ENCODE measurements at regions not wholly inside any gene's neighbourhood (a gene's known extent, or its start where the extent isn't known, plus 50 kb on each side); places are given as distances from the start of the nearest gene placed in this dataset.

DNA sequence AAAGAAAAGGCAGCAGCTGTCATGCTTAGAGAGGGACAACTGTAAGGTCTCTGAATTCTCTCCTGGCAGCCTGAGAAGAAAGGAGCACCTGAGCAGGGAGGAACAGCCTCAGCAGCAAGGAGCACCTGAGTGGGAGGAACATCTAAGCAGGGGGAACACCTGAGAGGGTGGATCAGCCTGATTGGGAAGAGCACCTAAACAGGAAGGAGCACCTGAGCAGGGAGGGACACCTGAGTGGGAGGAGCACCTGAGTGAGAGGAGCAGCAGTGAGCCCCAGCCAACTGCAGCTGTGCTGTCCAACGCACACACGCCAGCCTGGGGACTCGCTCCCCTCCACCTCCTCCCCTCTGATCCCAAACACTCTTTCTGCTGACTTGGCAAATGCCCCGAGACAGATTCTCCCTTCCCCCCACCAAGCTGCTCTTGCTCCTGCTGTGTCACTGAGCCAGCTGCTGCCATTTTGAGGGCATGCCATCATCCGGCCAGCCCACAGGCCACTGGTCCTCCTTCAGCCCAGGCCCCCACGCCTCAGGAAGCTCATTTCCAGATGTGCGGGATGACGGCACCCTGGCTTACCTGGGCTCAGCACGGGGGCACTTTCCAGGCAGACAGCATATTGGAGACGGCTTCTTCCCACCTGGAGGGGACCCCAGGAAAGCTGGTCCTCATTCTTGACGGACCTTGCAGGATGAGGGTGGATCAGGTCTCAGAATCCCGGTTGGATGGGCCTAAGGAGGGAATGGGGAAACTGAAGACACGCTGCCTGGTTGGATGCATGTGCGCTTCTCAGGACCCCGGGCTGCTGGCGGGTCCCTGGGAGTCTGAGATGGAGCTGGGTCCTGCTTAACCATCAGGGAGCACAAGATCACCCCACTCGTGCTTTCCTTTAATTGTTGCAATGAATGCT is 57.7 kb upstream of the RBFOX3 start:
- H3K36me3 ChIP-seq (ENCODE audit: insufficient read depth, insufficient read length, low read length): no peaks in the 10 kb centered on the region
- no peak overlapping the region for H3K9ac ChIP-seq (ENCODE audit: insufficient read length, low read depth)
- H3K27me3 ChIP-seq (ENCODE audit: insufficient read depth, insufficient read length): peaks cover 23% of the 10 kb centered on the region
- no peak overlapping the region for H3K4me3 ChIP-seq (ENCODE audit: insufficient read length, low read depth)
- no peak for DNase-seq (ENCODE audit: low read depth, low spot score)
- no peak for TF ChIP-seq YY1 (IDR thresholded peaks at IDR 0.05; ENCODE audit: insufficient read depth, insufficient read length)
- no peak for TF ChIP-seq SUZ12 (IDR thresholded peaks at IDR 0.05; ENCODE audit: extremely low read depth, insufficient read depth, insufficient read length)
- no peak for TF ChIP-seq ZNF274 (IDR thresholded peaks at IDR 0.05; ENCODE audit: low read depth, low read length)
- H3K4me1 ChIP-seq (ENCODE audit: insufficient read depth, insufficient read length): peaks cover 13% of the 10 kb centered on the region
- H3K9me3 ChIP-seq (ENCODE audit: insufficient read depth, low read length): peaks cover 6% of the 10 kb centered on the region

DNA sequence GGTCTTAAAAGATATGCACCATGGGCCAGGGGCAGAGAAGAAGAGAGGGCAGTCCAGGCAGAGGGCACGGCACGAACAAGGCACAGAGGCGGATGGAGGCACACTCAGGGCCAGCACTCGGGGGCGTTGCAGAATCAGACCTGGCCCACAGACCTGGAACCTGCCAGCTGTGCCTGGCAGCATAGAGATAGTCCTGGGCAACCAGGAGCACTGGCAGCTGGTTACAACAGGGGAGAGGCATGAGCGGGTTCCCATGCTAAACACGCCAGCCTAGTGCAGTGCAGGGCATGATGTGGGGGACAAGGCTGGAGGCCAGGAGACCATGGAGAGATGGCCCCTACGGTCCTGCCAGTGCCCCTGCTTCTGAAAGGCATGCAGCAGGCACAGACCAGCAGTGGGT is 56.9 kb upstream of the RBFOX3 start:
- no peaks in the 10 kb centered on the region for H3K9me3 ChIP-seq (ENCODE audit: insufficient read depth, low read length)
- no peaks in the 10 kb centered on the region for H3K36me3 ChIP-seq (ENCODE audit: insufficient read depth, insufficient read length, low read length)
- peaks cover 22% of the 10 kb centered on the region for H3K27me3 ChIP-seq (ENCODE audit: insufficient read depth, insufficient read length)
- no peak overlapping the region for H3K4me3 ChIP-seq (ENCODE audit: insufficient read length, low read depth)
- TF ChIP-seq ZNF274 (IDR thresholded peaks at IDR 0.05; ENCODE audit: low read depth, low read length) (no peak), YY1 (IDR thresholded peaks at IDR 0.05; ENCODE audit: insufficient read depth, insufficient read length) (no peak), SUZ12 (IDR thresholded peaks at IDR 0.05; ENCODE audit: extremely low read depth, insufficient read depth, insufficient read length) (no peak)
- no peak overlapping the region for H3K9ac ChIP-seq (ENCODE audit: insufficient read length, low read depth)
- DNase-seq (ENCODE audit: low read depth, low spot score): no peak
- peaks cover 13% of the 10 kb centered on the region for H3K4me1 ChIP-seq (ENCODE audit: insufficient read depth, insufficient read length)

- TF ChIP-seq SUZ12 (IDR thresholded peaks at IDR 0.05; ENCODE audit: extremely low read depth, insufficient read depth, insufficient read length) (no peak), YY1 (IDR thresholded peaks at IDR 0.05; ENCODE audit: insufficient read depth, insufficient read length) (no peak), ZNF274 (IDR thresholded peaks at IDR 0.05; ENCODE audit: low read depth, low read length) (no peak)
- no peak overlapping the region for H3K4me3 ChIP-seq (ENCODE audit: insufficient read length, low read depth)
Observed at GRCh38 chr17:79667121-79667715, 56.4 kb upstream of the RBFOX3 start.

DNA sequence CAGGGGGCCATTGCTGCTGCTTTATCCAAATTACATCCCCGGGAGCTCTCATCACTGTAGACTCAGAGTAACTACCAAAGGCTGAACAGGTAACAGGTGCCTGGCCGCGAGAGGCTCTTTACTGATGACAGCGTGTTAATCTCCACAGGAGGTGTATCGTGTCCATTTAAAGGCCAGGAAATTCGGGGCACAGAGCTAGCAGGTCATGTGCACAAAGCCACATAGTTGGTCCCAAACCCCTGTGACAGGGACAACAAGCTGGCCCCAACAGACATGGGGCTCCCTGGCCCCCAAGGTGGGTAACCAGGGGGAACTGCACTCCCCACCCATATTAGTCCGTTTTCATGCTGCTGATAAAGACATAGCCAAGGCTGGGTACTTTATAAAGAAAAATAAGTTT is 55.3 kb upstream of the RBFOX3 start:
- Histone ChIP-seq H3K36me3 (ENCODE audit: insufficient read depth, insufficient read length, low read length) (no peaks in the 10 kb centered on the region), H3K4me1 (ENCODE audit: insufficient read depth, insufficient read length) (peaks cover 10% of the 10 kb centered on the region), H3K4me3 (ENCODE audit: insufficient read length, low read depth) (no peak overlapping the region), H3K27me3 (ENCODE audit: insufficient read depth, insufficient read length) (peaks cover 22% of the 10 kb centered on the region), H3K9ac (ENCODE audit: insufficient read length, low read depth) (no peak overlapping the region), H3K9me3 (ENCODE audit: insufficient read depth, low read length) (peaks cover 15% of the 10 kb centered on the region)
- no peak for TF ChIP-seq SUZ12 (IDR thresholded peaks at IDR 0.05; ENCODE audit: extremely low read depth, insufficient read depth, insufficient read length)
- TF ChIP-seq ZNF274 (IDR thresholded peaks at IDR 0.05; ENCODE audit: low read depth, low read length): no peak
- no peak for TF ChIP-seq YY1 (IDR thresholded peaks at IDR 0.05; ENCODE audit: insufficient read depth, insufficient read length)
- no peak for DNase-seq (ENCODE audit: low read depth, low spot score)

More at GRCh38 chr17:79667121-79667715, 56.4 kb upstream of the RBFOX3 start:
- peaks cover 4% of the 10 kb centered on the region; the same call in 1 of the 2 replicates for H3K9me3 ChIP-seq (ENCODE audit: insufficient read depth, low read length)
- no peaks in the 10 kb centered on the region for H3K36me3 ChIP-seq (ENCODE audit: insufficient read depth, insufficient read length, low read length)
- H3K9ac ChIP-seq (ENCODE audit: insufficient read length, low read depth): no peak overlapping the region
- peaks cover 22% of the 10 kb centered on the region for H3K27me3 ChIP-seq (ENCODE audit: insufficient read depth, insufficient read length)
- no peak for DNase-seq (ENCODE audit: low read depth, low spot score)
- H3K4me1 ChIP-seq (ENCODE audit: insufficient read depth, insufficient read length): peaks cover 13% of the 10 kb centered on the region

DNA sequence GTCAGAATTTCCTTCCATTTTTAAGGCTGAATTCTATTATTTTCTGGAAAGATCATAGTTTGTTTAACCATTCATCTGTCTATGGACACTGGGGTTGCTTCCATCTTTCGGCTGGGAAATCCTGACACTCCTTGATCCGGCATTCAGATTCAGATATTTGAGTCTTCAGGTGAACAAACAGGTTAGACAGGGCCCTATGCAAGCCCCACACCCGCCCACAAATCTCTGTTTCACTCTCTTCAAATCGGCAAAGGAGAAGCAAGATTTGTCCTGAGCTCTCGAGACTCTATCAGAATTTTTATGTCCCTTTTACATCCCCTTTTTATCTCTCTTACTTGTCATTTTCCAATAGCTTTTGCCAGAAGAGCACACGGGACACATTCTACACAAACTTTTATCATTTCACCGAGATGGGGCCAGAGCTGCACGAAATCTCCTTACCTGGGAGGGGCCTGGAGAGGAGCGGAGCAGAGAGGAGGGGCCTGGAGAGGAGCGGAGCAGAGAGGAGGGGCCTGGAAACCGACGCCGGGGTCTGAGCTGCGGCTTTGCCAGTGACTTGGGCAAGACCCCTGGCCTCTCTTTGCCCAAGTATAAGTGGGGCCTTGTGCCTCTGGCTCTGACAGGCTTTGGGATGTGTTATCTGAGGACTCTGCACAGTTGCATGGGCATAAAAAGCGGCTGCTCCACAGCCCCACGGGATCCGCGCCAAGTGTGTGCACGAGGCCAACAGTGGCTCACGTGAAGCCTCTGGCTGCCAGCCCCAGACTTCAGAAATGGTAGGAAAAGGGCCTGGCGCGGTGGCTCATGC is 54.3 kb upstream of the RBFOX3 start:
- Histone ChIP-seq H3K9ac (ENCODE audit: insufficient read length, low read depth) (peak overlapping the region; percentile 42), H3K4me3 (ENCODE audit: insufficient read length, low read depth) (no peak overlapping the region)

DNA sequence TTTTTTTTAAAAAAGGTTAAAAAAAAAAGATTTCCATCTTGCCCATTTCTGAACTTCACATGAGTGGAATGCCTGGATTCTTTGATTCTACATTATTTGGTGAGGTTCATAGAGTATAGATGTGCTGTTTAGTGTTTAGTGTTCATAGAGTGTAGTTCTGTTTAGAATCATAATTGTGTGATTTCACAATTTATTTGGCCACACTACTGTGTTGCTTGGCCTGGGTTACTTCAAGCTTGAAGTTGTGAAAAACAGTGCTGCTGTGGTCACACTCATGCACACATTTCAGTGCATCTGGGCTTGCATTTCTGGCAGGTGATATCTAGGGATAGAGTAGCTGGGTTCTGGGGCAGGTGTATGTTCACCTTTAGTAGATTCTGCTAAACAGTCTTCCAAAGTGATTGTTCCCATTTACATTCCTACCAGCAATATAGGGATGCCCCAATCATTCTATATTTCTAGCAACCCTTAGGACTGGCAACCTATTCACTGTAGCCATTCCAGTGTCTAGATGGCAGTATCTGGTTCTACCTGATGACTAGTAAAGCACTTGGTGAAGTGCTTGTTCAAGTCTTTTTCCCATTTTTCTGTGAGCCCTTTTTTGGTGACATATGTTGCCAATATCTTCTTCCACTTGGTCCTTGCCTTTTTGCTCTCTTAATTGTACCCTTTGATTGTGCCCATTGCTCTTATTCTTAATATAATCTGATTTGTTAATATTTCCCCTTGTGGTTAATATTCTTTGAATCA is 50.6 kb upstream of the RBFOX3 start:
- no peak for DNase-seq (ENCODE audit: low read depth, low spot score)
- Histone ChIP-seq H3K27me3 (ENCODE audit: insufficient read depth, insufficient read length) (peaks cover 31% of the 10 kb centered on the region), H3K9ac (ENCODE audit: insufficient read length, low read depth) (no peak overlapping the region), H3K36me3 (ENCODE audit: insufficient read depth, insufficient read length, low read length) (no peaks in the 10 kb centered on the region), H3K4me1 (ENCODE audit: insufficient read depth, insufficient read length) (peaks cover 3% of the 10 kb centered on the region), H3K4me3 (ENCODE audit: insufficient read length, low read depth) (no peak overlapping the region), H3K9me3 (ENCODE audit: insufficient read depth, low read length) (peaks cover 20% of the 10 kb centered on the region)
- TF ChIP-seq ZNF274 (IDR thresholded peaks at IDR 0.05; ENCODE audit: low read depth, low read length) (no peak), SUZ12 (IDR thresholded peaks at IDR 0.05; ENCODE audit: extremely low read depth, insufficient read depth, insufficient read length) (no peak), YY1 (IDR thresholded peaks at IDR 0.05; ENCODE audit: insufficient read depth, insufficient read length) (no peak)

More for the DNA sequence above, 54.3 kb upstream of the RBFOX3 start:
- Histone ChIP-seq H3K36me3 (ENCODE audit: insufficient read depth, insufficient read length, low read length) (no peaks in the 10 kb centered on the region), H3K9me3 (ENCODE audit: insufficient read depth, low read length) (peaks cover 20% of the 10 kb centered on the region), H3K4me1 (ENCODE audit: insufficient read depth, insufficient read length) (peaks cover 4% of the 10 kb centered on the region), H3K27me3 (ENCODE audit: insufficient read depth, insufficient read length) (peaks cover 27% of the 10 kb centered on the region)
- DNase-seq (ENCODE audit: low read depth, low spot score): no peak
- TF ChIP-seq YY1 (IDR thresholded peaks at IDR 0.05; ENCODE audit: insufficient read depth, insufficient read length): no peak
- no peak for TF ChIP-seq ZNF274 (IDR thresholded peaks at IDR 0.05; ENCODE audit: low read depth, low read length)
- TF ChIP-seq SUZ12 (IDR thresholded peaks at IDR 0.05; ENCODE audit: extremely low read depth, insufficient read depth, insufficient read length): no peak
